ENCODE measurements at regions not wholly inside any gene's neighbourhood (a gene's known extent, or its start where the extent isn't known, plus 50 kb on each side); places are given as distances from the start of the nearest gene placed in this dataset.

- no peak for TF ChIP-seq MTA1 (IDR thresholded peaks at IDR 0.05; ENCODE audit: borderline replicate concordance)
- TF ChIP-seq NFIC (IDR thresholded peaks at IDR 0.05), result peak; percentile 79
- TF ChIP-seq DLX4 (CRISPR knock-in tag; IDR thresholded peaks at IDR 0.05), result no peak
- no peak for TF ChIP-seq SREBF1 (IDR thresholded peaks at IDR 0.05; ENCODE audit: borderline replicate concordance, low read depth, low read length)
- peak; percentile 75 for TF ChIP-seq SMAD4 (CRISPR knock-in tag; conservative IDR thresholded peaks at IDR 0.05)
- TF ChIP-seq GTF2F1 (IDR thresholded peaks at IDR 0.05; ENCODE audit: low read depth, low read length), result no peak
- TF ChIP-seq, protein P1, sequence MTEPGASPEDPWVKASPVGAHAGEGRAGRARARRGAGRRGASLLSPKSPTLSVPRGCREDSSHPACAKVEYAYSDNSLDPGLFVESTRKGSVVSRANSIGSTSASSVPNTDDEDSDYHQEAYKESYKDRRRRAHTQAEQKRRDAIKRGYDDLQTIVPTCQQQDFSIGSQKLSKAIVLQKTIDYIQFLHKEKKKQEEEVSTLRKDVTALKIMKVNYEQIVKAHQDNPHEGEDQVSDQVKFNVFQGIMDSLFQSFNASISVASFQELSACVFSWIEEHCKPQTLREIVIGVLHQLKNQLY (CRISPR knock-in tag; conservative IDR thresholded peaks at IDR 0.05), result no peak
- TF ChIP-seq ZFP36 (IDR thresholded peaks at IDR 0.05; ENCODE audit: low read depth, low read length, partially characterized antibody), result no peak
- TF ChIP-seq NBN (IDR thresholded peaks at IDR 0.05; ENCODE audit: low read depth), result peak; percentile 75
- no peak for TF ChIP-seq SIN3A (IDR thresholded peaks at IDR 0.05; ENCODE audit: borderline replicate concordance in 2 of 2, control insufficient read depth in 1 of 2, low read depth in 2 of 2, low read length in 2 of 2)
- no peak for TF ChIP-seq ILK (tag; IDR thresholded peaks at IDR 0.05; ENCODE audit: borderline replicate concordance, low read depth)
- TF ChIP-seq, protein P2, sequence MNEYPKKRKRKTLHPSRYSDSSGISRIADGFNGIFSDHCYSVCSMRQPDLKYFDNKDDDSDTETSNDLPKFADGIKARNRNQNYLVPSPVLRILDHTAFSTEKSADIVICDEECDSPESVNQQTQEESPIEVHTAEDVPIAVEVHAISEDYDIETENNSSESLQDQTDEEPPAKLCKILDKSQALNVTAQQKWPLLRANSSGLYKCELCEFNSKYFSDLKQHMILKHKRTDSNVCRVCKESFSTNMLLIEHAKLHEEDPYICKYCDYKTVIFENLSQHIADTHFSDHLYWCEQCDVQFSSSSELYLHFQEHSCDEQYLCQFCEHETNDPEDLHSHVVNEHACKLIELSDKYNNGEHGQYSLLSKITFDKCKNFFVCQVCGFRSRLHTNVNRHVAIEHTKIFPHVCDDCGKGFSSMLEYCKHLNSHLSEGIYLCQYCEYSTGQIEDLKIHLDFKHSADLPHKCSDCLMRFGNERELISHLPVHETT (CRISPR knock-in tag; conservative IDR thresholded peaks at IDR 0.05 in 1 of 2, IDR thresholded peaks at IDR 0.05 in 1 of 2), result peak in 1 of 2 experiments; percentile 88; a peak in 2 of 4 replicates
- TF ChIP-seq, protein P3, sequence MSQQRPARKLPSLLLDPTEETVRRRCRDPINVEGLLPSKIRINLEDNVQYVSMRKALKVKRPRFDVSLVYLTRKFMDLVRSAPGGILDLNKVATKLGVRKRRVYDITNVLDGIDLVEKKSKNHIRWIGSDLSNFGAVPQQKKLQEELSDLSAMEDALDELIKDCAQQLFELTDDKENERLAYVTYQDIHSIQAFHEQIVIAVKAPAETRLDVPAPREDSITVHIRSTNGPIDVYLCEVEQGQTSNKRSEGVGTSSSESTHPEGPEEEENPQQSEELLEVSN (IDR thresholded peaks at IDR 0.05; ENCODE audit: borderline replicate concordance in 1 of 2, extremely low read depth in 1 of 2, insufficient read depth in 1 of 2, insufficient read length in 1 of 2, low read depth in 1 of 2, low read length in 1 of 2, poor library complexity in 1 of 2, severe bottlenecking in 1 of 2), result no peak
- no peak for TF ChIP-seq CBX5 (IDR thresholded peaks at IDR 0.05; ENCODE audit: borderline replicate concordance, low read depth)
- 0 out of 2 replicates have a peak, but pooled peaks have one; percentile 26 for TF ChIP-seq NFATC3 (IDR thresholded peaks at IDR 0.05)
- peak; percentile 85 for TF ChIP-seq KLF16 (IDR thresholded peaks at IDR 0.05)
- no peak for TF ChIP-seq XRCC5 (IDR thresholded peaks at IDR 0.05; ENCODE audit: low read depth, low read length)
- no peak; the same call in 1 of the 2 replicates for TF ChIP-seq ATF4 (CRISPR knock-in tag; IDR thresholded peaks at IDR 0.05)
- no peak for TF ChIP-seq FIP1L1 (IDR thresholded peaks at IDR 0.05; ENCODE audit: low read depth, low read length, poor library complexity, severe bottlenecking)
- no peak for TF ChIP-seq ZNF324 (CRISPR knock-in tag; IDR thresholded peaks at IDR 0.05)
- TF ChIP-seq DMBX1 (CRISPR knock-in tag; IDR thresholded peaks at IDR 0.05; ENCODE audit: borderline replicate concordance), result no peak
- peak; percentile 37; the same call in 1 of the 2 replicates for TF ChIP-seq NFE2L1 (tag; IDR thresholded peaks at IDR 0.05; ENCODE audit: borderline replicate concordance, low read depth)
- no peak for TF ChIP-seq PHB (CRISPR knock-in tag; IDR thresholded peaks at IDR 0.05)
- TF ChIP-seq SRSF7 (optimal IDR thresholded peaks at IDR 0.05; ENCODE audit: low read depth, low read length), result no peak
These were observed 535.8 kb downstream of the TBL1XR1 start (continued) for GRCh38 chr3:176661432-176661964.

Data from K562 (cell line).